ENCODE measurements at regions not wholly inside any gene's neighbourhood (a gene's known extent, or its start where the extent isn't known, plus 50 kb on each side); places are given as distances from the start of the nearest gene placed in this dataset.

DNA sequence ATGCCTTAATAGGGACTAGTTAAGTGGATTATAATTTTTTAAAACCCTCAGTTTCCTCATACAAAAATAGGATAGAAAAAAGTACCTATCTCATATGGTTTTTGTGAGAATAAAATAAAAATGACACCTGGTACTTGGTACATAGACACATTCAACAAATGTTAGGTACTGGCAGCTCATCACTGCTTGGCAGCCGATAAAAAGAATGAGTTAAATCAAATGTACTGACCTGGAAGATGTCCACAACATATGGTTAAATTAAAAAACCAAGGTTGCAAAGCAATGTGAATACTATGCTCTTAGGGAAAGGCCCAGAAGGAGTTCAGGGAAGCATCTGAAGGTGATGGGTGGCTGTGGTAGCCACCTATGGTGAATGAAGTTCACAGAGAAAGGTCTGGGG is 64.9 kb upstream of the SMYD2 start:
- FAIRE-seq (no peak), DNase-seq (ENCODE audit: insufficient read length, low spot score) (no peak)
- TF ChIP-seq, protein P1, sequence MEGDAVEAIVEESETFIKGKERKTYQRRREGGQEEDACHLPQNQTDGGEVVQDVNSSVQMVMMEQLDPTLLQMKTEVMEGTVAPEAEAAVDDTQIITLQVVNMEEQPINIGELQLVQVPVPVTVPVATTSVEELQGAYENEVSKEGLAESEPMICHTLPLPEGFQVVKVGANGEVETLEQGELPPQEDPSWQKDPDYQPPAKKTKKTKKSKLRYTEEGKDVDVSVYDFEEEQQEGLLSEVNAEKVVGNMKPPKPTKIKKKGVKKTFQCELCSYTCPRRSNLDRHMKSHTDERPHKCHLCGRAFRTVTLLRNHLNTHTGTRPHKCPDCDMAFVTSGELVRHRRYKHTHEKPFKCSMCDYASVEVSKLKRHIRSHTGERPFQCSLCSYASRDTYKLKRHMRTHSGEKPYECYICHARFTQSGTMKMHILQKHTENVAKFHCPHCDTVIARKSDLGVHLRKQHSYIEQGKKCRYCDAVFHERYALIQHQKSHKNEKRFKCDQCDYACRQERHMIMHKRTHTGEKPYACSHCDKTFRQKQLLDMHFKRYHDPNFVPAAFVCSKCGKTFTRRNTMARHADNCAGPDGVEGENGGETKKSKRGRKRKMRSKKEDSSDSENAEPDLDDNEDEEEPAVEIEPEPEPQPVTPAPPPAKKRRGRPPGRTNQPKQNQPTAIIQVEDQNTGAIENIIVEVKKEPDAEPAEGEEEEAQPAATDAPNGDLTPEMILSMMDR (IDR thresholded peaks at IDR 0.05; ENCODE audit: insufficient read depth, missing control alignments) = no peak

DNA sequence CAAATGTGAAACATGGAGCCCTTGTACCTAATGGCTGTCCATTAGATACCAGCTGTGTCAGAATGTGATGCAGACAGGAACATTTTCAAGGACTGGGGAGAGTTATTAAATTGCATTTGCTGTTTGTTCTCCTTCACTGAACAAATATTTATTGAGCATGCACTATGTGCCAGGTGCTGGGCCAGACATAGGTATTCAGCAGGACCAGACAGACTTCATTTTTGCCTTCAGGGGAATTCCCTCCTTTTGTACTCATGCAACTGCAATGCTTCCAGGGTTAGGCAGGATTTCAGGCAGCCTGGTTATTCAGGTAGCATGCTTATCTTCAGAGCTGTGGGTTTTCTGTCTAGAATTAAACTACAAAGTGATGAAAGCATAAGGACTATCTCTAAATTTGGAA is 64.2 kb upstream of the SMYD2 start:
- TF ChIP-seq, protein P1 (IDR thresholded peaks at IDR 0.05; ENCODE audit: insufficient read depth, missing control alignments) = no peak
- FAIRE-seq (no peak), DNase-seq (ENCODE audit: insufficient read length, low spot score) (no peak)

DNA sequence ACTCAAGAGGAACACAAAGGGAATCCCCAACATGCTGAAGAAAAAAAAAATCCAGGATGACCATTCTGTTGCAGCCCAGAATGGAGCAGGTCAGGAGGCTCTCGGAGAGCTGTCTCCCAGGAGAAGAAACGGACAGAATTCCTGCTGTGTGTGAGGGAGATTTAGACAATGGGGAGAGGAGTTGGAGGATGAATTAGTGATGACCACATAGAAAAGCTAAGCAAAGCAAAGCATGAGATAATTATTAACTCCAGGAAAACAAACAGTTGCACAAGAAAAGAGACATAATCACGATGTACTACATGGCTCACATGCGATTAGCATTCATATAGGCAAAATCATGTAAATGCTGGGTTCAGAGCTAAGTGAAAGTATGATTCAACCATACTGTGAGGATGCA is 61.1 kb upstream of the SMYD2 start:
- TF ChIP-seq, protein P1 (IDR thresholded peaks at IDR 0.05; ENCODE audit: insufficient read depth, missing control alignments) = no peak
- no peak for FAIRE-seq
- DNase-seq (ENCODE audit: insufficient read length, low spot score) = no peak

DNA sequence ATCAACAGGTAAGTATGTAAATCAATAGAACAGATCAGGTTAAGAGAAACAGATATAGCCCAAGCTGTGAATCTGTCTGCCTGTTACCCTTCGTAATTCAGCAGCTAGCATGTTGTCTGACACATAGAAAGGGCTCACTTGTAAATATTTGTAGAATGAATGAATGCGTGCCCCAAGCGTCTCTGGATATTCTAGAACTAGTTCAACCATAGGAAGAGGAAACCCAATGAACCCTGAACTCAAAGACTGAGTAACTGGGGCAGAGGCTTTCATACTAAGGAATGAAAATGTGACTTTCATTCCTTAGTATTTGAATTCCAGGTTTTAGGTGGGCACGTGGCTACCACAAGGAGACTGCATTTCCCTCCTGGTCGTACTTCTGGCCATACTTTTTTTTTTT is 60.1 kb upstream of the SMYD2 start:
- FAIRE-seq (no peak), DNase-seq (ENCODE audit: insufficient read length, low spot score) (no peak)
- TF ChIP-seq, protein P1 (IDR thresholded peaks at IDR 0.05; ENCODE audit: insufficient read depth, missing control alignments) = no peak

DNA sequence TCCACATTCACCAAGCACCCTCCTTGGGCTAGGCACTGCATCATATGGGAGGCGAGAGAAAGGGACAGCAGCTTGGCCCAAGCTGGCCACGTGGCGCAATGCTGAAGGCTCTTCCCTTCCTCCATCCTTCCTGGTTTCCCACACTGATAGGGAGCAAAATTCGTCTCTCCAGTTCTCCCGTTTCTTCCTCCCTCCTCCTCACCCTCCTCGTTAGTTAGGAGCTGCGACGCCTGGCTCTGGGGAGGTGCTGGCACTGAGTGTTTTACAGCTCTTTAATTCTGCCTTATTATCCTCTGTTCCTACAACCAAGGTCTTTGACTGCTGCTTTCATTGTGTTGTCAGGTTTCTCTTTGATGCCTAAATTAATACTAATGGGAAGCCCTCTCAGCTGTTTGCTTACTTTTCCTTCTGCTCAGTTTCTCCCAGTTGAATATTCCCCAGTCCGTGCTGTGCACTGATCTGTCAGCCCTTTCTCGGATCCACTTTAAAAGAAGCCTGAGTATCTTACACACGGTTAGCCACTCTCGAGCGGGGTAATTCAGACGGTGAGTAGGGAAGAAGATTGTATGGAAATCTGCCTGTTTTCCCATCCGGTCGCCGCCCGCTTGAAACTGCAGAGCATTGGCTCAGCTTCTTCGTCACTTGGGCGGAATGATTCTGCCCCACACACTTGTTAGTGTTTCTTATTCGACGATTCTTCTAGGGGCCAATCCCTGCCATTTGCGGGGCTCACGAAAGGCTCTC is 56.2 kb upstream of the SMYD2 start:
- FAIRE-seq (no peak), DNase-seq (ENCODE audit: insufficient read length, low spot score) (no peak)
- TF ChIP-seq, protein P1 (IDR thresholded peaks at IDR 0.05; ENCODE audit: insufficient read depth, missing control alignments) = no peak

DNA sequence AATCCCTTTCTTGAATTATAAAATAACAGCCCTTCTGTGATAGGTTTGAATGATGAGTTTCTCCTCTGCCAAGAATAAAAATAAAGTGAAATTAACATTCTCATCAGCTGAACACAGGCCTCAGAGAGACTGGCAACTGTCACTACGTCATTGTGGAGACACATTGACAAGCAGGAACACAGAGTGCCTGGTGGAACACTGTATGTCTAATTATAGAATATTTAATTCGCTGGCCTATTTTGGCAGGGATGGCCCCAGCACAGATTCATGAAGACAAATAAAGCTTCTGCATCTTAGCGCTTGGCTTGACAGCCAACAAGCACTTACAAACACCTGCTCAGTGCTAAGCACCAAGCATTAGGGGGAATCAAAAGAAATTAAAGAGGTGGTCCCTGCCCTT is 52.0 kb upstream of the SMYD2 start:
- TF ChIP-seq, protein P1 (IDR thresholded peaks at IDR 0.05; ENCODE audit: insufficient read depth, missing control alignments) = no peak
- no peak for DNase-seq (ENCODE audit: insufficient read length, low spot score)
- no peak for FAIRE-seq

DNA sequence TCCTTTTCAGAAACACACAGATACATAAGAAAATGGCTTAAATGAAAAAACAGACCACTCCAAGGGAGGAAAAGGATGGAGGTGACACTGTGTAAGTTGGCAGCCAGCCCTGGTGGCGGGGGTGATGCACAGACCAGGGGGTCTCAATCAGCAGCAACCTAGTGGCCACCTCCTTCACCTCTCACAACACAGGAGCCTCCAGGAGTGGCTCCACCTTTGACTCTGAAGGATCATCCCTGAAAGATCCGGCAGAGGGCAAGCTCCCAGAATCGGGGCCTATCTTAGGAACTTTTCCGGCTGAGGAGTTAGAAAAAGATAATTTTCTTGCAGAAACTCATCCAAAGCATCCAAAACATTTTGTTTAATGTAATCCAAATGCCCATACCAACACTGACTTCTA is 51.2 kb upstream of the SMYD2 start:
- TF ChIP-seq, protein P1 (IDR thresholded peaks at IDR 0.05; ENCODE audit: insufficient read depth, missing control alignments) = no peak
- DNase-seq (ENCODE audit: insufficient read length, low spot score) (no peak), FAIRE-seq (no peak)
